DOHH2 (cell line): ENCODE measurements at regions not wholly inside any gene's neighbourhood (a gene's known extent, or its start where the extent isn't known, plus 50 kb on each side); places are given as distances from the start of the nearest gene placed in this dataset.

Experiments used
- H3F3A ChIP-seq: fragments of 200-600 bp; sonication (generic), shearing (Covaris generic); 2 replicates; pipeline ENCODE4 v1.6.0; 2016; ENCODE audit warnings: antibody characterized with exemption, mild to moderate bottlenecking; ENCODE audit not compliant: control insufficient read depth, insufficient read depth
- H3K27ac ChIP-seq: fragments of 200-600 bp; sonication (generic); 2 replicates; pipeline ENCODE4 v1.5.1; 2014; ENCODE audit warnings: low read depth, mild to moderate bottlenecking, low read length, moderate library complexity
- H3K27me3 ChIP-seq: fragments of 200-600 bp; sonication (generic); 2 replicates; pipeline ENCODE4 v1.6.1; 2014; ENCODE audit warnings: mild to moderate bottlenecking, low read length, mixed read lengths; ENCODE audit not compliant: control insufficient read depth
- H3K36me3 ChIP-seq: fragments of 200-600 bp; sonication (generic); 2 replicates; pipeline ENCODE4 v1.6.1; 2014; ENCODE audit warnings: mild to moderate bottlenecking, low read length, moderate library complexity, mixed read lengths; ENCODE audit not compliant: control insufficient read depth
- H3K4me1 ChIP-seq: fragments of 200-600 bp; sonication (generic); 2 replicates; pipeline ENCODE4 v1.6.1; 2014; ENCODE audit warnings: mild to moderate bottlenecking, low read length, mixed read lengths; ENCODE audit not compliant: control insufficient read depth
- H3K4me2 ChIP-seq: fragments of 200-600 bp; sonication (generic); 2 replicates; pipeline ENCODE4 v1.6.0; 2014; ENCODE audit warnings: mild to moderate bottlenecking, low read length, moderate library complexity
- H3K4me3 ChIP-seq: fragments of 200-600 bp; sonication (generic); 2 replicates; pipeline ENCODE4 v1.5.1; 2014; ENCODE audit warnings: mild to moderate bottlenecking, low read length, mixed read lengths
- H3K79me2 ChIP-seq: fragments of 200-600 bp; sonication (generic); 2 replicates; pipeline ENCODE4 v1.6.1; 2014; ENCODE audit warnings: mild to moderate bottlenecking, low read length, mixed read lengths; ENCODE audit not compliant: control insufficient read depth
- H3K9me2 ChIP-seq: fragments of 200-600 bp; sonication (generic); replicated peaks from 2 replicates; pipeline ENCODE4 v1.6.1; 2014; ENCODE audit warnings: mild to moderate bottlenecking, low read length, mixed read lengths; ENCODE audit not compliant: control insufficient read depth
- H3K9me3 ChIP-seq: fragments of 200-600 bp; sonication (generic); 2 replicates; pipeline ENCODE4 v1.6.1; 2014; ENCODE audit warnings: antibody characterized with exemption, low read length, mixed read lengths; ENCODE audit not compliant: control insufficient read depth, insufficient read depth
- H4K20me1 ChIP-seq: fragments of 200-600 bp; sonication (generic); 2 replicates; pipeline ENCODE4 v1.6.0; 2014; ENCODE audit warnings: low read depth, mild to moderate bottlenecking, antibody characterized with exemption, low read length, moderate library complexity; ENCODE audit not compliant: control insufficient read depth, insufficient read depth
- EZH2phosphoT487 ChIP-seq: fragments of 200-600 bp; sonication (generic); IDR thresholded peaks from 2 replicates; pipeline ENCODE4 v1.6.1; 2017; ENCODE audit warnings: borderline replicate concordance, mild to moderate bottlenecking, antibody characterized with exemption, low read length, moderate library complexity, mixed read lengths
- TF ChIP-seq, protein P1 (sequence below): fragments of 200-600 bp; sonication (generic); IDR thresholded peaks from one replicate; pipeline ENCODE4 v1.5.1; 2014; ENCODE audit warnings: antibody characterized with exemption, mild to moderate bottlenecking, low read depth, low read length; ENCODE audit not compliant: poor library complexity, severe bottlenecking

DNA sequence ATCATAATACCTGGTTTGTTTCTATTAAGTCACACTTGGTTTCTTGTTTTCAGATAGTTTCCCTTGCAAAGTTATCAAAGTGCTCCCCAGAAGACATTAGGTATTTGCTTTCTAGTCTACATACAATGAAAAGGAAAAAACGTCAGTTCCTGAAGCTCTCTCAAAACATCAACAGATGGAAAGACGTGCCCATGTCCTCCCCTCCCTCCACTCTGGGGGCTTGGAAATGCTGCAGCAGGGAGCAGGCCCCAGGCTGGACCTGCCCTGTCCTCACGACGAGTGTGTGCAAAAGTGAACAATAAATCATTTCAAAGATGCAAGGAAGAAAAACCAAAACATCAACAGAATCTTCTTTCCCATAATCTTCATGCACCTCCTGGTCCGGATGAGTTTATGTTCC, 118.5 kb downstream of the USP22 start:
- no peaks in the 10 kb centered on the region for H3K36me3 ChIP-seq
- no peak overlapping the region for H3K27ac ChIP-seq
- peaks cover 12% of the 10 kb centered on the region for H3K27me3 ChIP-seq
- H3K9me3 ChIP-seq, result no peaks in the 10 kb centered on the region
- TF ChIP-seq EZH2phosphoT487, result no peak
- TF ChIP-seq, protein P1, sequence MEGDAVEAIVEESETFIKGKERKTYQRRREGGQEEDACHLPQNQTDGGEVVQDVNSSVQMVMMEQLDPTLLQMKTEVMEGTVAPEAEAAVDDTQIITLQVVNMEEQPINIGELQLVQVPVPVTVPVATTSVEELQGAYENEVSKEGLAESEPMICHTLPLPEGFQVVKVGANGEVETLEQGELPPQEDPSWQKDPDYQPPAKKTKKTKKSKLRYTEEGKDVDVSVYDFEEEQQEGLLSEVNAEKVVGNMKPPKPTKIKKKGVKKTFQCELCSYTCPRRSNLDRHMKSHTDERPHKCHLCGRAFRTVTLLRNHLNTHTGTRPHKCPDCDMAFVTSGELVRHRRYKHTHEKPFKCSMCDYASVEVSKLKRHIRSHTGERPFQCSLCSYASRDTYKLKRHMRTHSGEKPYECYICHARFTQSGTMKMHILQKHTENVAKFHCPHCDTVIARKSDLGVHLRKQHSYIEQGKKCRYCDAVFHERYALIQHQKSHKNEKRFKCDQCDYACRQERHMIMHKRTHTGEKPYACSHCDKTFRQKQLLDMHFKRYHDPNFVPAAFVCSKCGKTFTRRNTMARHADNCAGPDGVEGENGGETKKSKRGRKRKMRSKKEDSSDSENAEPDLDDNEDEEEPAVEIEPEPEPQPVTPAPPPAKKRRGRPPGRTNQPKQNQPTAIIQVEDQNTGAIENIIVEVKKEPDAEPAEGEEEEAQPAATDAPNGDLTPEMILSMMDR, result no peak
- H3K79me2 ChIP-seq, result no peaks in the 10 kb centered on the region
- H3K9me2 ChIP-seq, result no peaks in the 10 kb centered on the region
- H3F3A ChIP-seq, result no peaks in the 10 kb centered on the region
- H3K4me1 ChIP-seq, result 0 out of 2 replicates have a peak, but pooled peaks cover 2% of the 10 kb centered on the region
- no peaks in the 10 kb centered on the region for H4K20me1 ChIP-seq
- H3K4me2 ChIP-seq, result no peak overlapping the region
- H3K4me3 ChIP-seq, result no peak overlapping the region

DNA sequence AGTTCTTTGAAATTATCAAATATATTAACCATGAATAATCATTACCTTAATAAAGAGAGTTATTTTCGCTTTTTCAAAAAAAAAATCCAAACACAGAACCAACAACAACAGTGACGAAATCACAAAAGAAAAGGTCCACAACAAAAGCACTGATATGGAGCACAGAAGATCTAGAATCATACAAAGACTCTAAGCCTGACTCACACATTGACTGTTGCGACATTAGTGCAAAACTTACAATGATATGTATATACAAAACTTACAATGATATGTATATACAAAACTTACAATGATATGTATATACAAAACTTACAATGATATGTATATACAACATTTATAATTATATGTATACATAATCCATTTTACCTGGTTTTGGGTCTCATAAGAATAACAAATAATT, 117.7 kb downstream of the USP22 start:
- Histone ChIP-seq H3K9me2 (no peaks in the 10 kb centered on the region), H3K9me3 (no peaks in the 10 kb centered on the region), H3K4me3 (no peak overlapping the region), H3F3A (no peaks in the 10 kb centered on the region), H3K79me2 (no peaks in the 10 kb centered on the region), H4K20me1 (no peaks in the 10 kb centered on the region), H3K27me3 (peaks cover 17% of the 10 kb centered on the region), H3K36me3 (no peaks in the 10 kb centered on the region), H3K27ac (no peak overlapping the region), H3K4me1 (0 out of 2 replicates have a peak, but pooled peaks cover 2% of the 10 kb centered on the region), H3K4me2 (no peak overlapping the region)
- TF ChIP-seq, protein P1, result no peak
- no peak for TF ChIP-seq EZH2phosphoT487

DNA sequence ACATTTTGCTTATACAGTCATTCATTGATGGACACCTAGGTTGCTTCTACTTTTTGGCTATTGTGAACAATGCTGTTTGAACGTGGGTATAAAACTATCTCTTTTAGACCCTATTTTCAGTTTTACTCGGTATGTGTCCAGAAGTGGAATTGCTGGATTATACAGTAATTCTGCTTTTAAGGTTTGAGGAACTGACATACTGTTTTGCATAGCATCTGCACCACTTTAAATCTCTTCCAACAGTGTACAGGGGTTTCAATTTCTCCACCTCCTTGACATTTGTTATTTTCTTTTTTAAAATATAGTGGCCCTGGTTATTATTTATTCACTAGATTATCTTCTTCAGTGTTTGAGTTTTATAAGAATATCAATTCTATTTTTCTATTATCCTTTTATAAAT, 116.9 kb downstream of the USP22 start:
- Histone ChIP-seq H3K79me2 (no peaks in the 10 kb centered on the region), H3K27me3 (peaks cover 19% of the 10 kb centered on the region), H4K20me1 (no peaks in the 10 kb centered on the region), H3F3A (no peaks in the 10 kb centered on the region), H3K4me1 (0 out of 2 replicates have a peak, but pooled peaks cover 2% of the 10 kb centered on the region), H3K9me3 (no peaks in the 10 kb centered on the region), H3K36me3 (no peaks in the 10 kb centered on the region), H3K4me2 (no peak overlapping the region), H3K27ac (no peak overlapping the region), H3K9me2 (no peaks in the 10 kb centered on the region), H3K4me3 (no peak overlapping the region)
- TF ChIP-seq EZH2phosphoT487, result no peak
- TF ChIP-seq, protein P1, result no peak

DNA sequence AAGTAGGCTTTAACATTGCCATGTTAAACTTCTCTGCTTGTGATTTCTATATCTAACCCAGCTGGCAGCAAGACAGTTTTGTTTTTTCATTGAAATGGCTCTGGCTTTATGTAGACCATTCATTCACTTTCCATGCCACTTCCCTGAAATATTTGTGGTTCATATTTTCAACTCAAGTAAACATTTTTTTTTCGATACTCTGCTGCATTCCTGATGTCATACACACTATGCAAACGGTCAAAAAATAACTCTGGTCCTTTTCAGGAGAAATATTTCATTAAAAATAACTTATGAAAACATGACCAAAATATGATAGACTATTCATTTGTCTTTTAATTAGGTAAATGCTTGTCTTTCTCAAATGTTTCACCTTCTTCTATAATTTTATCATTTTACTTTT, 116.3 kb downstream of the USP22 start:
- no peaks in the 10 kb centered on the region for H3K9me3 ChIP-seq
- 0 out of 2 replicates have a peak, but pooled peaks cover 2% of the 10 kb centered on the region for H3K4me1 ChIP-seq
- H3F3A ChIP-seq, result no peaks in the 10 kb centered on the region
- no peaks in the 10 kb centered on the region for H3K36me3 ChIP-seq
- no peaks in the 10 kb centered on the region for H3K79me2 ChIP-seq
- no peak overlapping the region for H3K4me3 ChIP-seq
- H3K27me3 ChIP-seq, result peaks cover 21% of the 10 kb centered on the region
- TF ChIP-seq, protein P1, result no peak
- no peak for TF ChIP-seq EZH2phosphoT487
- H3K4me2 ChIP-seq, result no peak overlapping the region
- H3K9me2 ChIP-seq, result no peaks in the 10 kb centered on the region
- no peaks in the 10 kb centered on the region for H4K20me1 ChIP-seq
- no peak overlapping the region for H3K27ac ChIP-seq
